ENCODE measurements at regions not wholly inside any gene's neighbourhood (a gene's known extent, or its start where the extent isn't known, plus 50 kb on each side); places are given as distances from the start of the nearest gene placed in this dataset.

DNA sequence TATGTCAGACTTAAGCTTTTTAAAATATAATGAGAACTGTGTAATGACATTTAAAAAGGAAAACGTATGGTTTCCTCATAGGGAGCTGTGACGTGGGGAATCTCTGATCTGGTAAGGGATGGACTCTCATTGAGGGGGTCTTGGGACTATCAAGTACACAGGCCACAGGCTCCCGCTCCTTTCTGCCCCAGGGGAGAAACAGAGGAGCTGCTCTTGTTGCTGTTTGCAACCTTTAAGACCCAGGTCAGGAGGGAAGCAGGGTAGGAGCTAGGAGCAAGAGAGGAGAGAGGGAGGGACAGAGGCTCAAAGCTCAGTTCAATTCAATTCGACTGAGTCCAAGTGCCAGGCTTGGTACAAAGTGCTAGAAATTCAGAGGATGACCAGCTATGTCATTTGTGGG lies 185.1 kb upstream of the CSF3R start:
- TF ChIP-seq, protein P1, sequence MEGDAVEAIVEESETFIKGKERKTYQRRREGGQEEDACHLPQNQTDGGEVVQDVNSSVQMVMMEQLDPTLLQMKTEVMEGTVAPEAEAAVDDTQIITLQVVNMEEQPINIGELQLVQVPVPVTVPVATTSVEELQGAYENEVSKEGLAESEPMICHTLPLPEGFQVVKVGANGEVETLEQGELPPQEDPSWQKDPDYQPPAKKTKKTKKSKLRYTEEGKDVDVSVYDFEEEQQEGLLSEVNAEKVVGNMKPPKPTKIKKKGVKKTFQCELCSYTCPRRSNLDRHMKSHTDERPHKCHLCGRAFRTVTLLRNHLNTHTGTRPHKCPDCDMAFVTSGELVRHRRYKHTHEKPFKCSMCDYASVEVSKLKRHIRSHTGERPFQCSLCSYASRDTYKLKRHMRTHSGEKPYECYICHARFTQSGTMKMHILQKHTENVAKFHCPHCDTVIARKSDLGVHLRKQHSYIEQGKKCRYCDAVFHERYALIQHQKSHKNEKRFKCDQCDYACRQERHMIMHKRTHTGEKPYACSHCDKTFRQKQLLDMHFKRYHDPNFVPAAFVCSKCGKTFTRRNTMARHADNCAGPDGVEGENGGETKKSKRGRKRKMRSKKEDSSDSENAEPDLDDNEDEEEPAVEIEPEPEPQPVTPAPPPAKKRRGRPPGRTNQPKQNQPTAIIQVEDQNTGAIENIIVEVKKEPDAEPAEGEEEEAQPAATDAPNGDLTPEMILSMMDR (IDR thresholded peaks at IDR 0.05; ENCODE audit: low read length) = no peak
- no peak for TF ChIP-seq EZH2 (optimal IDR thresholded peaks at IDR 0.05; ENCODE audit: low read depth, low read length)
